ENCODE measurements at regions not wholly inside any gene's neighbourhood (a gene's known extent, or its start where the extent isn't known, plus 50 kb on each side); places are given as distances from the start of the nearest gene placed in this dataset.

GRCh38 chr3:25165306-25165705, 262.8 kb upstream of the RARB start (continued):
- TF ChIP-seq ZNF462 (CRISPR knock-in tag; IDR thresholded peaks at IDR 0.05) (no peak), EZH2phosphoT487 (IDR thresholded peaks at IDR 0.05; ENCODE audit: unreplicated experiment) (no peak), STAT1 (IDR thresholded peaks at IDR 0.05; ENCODE audit: unreplicated experiment) (no peak)
- TF ChIP-seq, protein P1, sequence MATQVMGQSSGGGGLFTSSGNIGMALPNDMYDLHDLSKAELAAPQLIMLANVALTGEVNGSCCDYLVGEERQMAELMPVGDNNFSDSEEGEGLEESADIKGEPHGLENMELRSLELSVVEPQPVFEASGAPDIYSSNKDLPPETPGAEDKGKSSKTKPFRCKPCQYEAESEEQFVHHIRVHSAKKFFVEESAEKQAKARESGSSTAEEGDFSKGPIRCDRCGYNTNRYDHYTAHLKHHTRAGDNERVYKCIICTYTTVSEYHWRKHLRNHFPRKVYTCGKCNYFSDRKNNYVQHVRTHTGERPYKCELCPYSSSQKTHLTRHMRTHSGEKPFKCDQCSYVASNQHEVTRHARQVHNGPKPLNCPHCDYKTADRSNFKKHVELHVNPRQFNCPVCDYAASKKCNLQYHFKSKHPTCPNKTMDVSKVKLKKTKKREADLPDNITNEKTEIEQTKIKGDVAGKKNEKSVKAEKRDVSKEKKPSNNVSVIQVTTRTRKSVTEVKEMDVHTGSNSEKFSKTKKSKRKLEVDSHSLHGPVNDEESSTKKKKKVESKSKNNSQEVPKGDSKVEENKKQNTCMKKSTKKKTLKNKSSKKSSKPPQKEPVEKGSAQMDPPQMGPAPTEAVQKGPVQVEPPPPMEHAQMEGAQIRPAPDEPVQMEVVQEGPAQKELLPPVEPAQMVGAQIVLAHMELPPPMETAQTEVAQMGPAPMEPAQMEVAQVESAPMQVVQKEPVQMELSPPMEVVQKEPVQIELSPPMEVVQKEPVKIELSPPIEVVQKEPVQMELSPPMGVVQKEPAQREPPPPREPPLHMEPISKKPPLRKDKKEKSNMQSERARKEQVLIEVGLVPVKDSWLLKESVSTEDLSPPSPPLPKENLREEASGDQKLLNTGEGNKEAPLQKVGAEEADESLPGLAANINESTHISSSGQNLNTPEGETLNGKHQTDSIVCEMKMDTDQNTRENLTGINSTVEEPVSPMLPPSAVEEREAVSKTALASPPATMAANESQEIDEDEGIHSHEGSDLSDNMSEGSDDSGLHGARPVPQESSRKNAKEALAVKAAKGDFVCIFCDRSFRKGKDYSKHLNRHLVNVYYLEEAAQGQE (IDR thresholded peaks at IDR 0.05; ENCODE audit: unreplicated experiment) = no peak

DNA sequence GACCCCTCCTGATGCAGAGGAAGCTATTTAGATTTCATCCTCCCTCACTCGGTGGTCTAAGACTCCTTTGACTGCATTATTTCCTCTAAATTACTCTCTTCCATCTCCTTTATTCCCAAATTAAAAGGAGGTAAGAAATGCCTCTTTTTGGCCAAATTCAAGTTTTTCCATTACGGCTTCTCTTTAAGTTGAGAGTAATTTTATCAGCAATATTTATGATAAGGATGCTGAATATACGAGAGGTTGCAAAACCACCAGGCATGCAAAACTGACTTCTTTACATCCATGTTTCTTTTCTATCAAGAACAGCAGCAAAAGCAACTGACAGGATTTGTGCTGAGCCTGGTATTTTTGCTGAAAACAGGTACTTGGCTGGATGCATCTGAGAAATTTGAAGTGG, 262.0 kb upstream of the RARB start:
- Histone ChIP-seq H3K4me3 (no peak overlapping the region), H3K4me2 (no peak overlapping the region), H3K27ac (ENCODE audit: low read depth) (no peak overlapping the region), H3K36me3 (ENCODE audit: insufficient read depth) (no peaks in the 10 kb centered on the region), H3K79me2 (replicated peaks; ENCODE audit: insufficient read depth) (no peaks in the 10 kb centered on the region), H3F3A (replicated peaks; ENCODE audit: low read depth) (no peaks in the 10 kb centered on the region), H3K27me3 (ENCODE audit: insufficient read depth) (no peaks in the 10 kb centered on the region), H3K4me1 (ENCODE audit: insufficient read depth) (peaks cover 10% of the 10 kb centered on the region), H4K20me1 (replicated peaks; ENCODE audit: insufficient read depth) (no peaks in the 10 kb centered on the region), H2AFZ (0 out of 2 replicates have a peak overlapping the region, but pooled peaks have one; percentile 14), H3K9me2 (ENCODE audit: insufficient read depth) (peaks cover 14% of the 10 kb centered on the region; the same call in 1 of the 2 replicates)
- Mint-ChIP-seq H3K4me3 (no peak overlapping the region), H3K27me3 (ENCODE audit: insufficient read depth, low read depth, poor library complexity) (no peaks in the 10 kb centered on the region), H3K36me3 (ENCODE audit: low read depth) (peaks cover 5% of the 10 kb centered on the region), H3K4me1 (peaks cover 7% of the 10 kb centered on the region), H3K27ac (no peak overlapping the region), H3K9me3 (peaks cover 10% of the 10 kb centered on the region)
- ATAC-seq = no peak
- no peak for DNase-seq (ENCODE audit: low spot score)
- TF ChIP-seq EZH2phosphoT487 (IDR thresholded peaks at IDR 0.05; ENCODE audit: unreplicated experiment) (no peak), NANOG (IDR thresholded peaks at IDR 0.05; ENCODE audit: borderline replicate concordance) (no peak), ZNF114 (CRISPR knock-in tag; IDR thresholded peaks at IDR 0.05) (no peak), STAT1 (IDR thresholded peaks at IDR 0.05; ENCODE audit: unreplicated experiment) (no peak), ZNF331 (CRISPR knock-in tag; IDR thresholded peaks at IDR 0.05; ENCODE audit: low read depth) (no peak), ETS1 (IDR thresholded peaks at IDR 0.05) (no peak), JUNB (IDR thresholded peaks at IDR 0.05; ENCODE audit: unreplicated experiment) (no peak), POLR2AphosphoS5 (IDR thresholded peaks at IDR 0.05; ENCODE audit: low read depth) (no peak), EZH2 (IDR thresholded peaks at IDR 0.05; ENCODE audit: low read depth, unreplicated experiment) (no peak)
- TF ChIP-seq, protein P2, sequence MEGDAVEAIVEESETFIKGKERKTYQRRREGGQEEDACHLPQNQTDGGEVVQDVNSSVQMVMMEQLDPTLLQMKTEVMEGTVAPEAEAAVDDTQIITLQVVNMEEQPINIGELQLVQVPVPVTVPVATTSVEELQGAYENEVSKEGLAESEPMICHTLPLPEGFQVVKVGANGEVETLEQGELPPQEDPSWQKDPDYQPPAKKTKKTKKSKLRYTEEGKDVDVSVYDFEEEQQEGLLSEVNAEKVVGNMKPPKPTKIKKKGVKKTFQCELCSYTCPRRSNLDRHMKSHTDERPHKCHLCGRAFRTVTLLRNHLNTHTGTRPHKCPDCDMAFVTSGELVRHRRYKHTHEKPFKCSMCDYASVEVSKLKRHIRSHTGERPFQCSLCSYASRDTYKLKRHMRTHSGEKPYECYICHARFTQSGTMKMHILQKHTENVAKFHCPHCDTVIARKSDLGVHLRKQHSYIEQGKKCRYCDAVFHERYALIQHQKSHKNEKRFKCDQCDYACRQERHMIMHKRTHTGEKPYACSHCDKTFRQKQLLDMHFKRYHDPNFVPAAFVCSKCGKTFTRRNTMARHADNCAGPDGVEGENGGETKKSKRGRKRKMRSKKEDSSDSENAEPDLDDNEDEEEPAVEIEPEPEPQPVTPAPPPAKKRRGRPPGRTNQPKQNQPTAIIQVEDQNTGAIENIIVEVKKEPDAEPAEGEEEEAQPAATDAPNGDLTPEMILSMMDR (conservative IDR thresholded peaks at IDR 0.05; ENCODE audit: low read depth in 2 of 2) = no peak
